Prostate gland (tissue), 2 donors: ENCODE measurements at regions not wholly inside any gene's neighbourhood (a gene's known extent, or its start where the extent isn't known, plus 50 kb on each side); places are given as distances from the start of the nearest gene placed in this dataset.
A peak's percentile ranks its signal among the peaks of the same experiment; 100 is the strongest.

Experiments
- DNase-seq: peaks from one replicate; pipeline ENCODE4 v3.0.0-alpha.2; 2019; ENCODE audit warnings: low spot score
- H3K27ac ChIP-seq, 2 donors: fragments of 200-600 bp; sonication (generic); 2 replicates each; pipeline ENCODE4 v1.5.1; 2017 to 2019
- H3K27me3 ChIP-seq: fragments of 200-600 bp; sonication (generic); replicated peaks from 2 replicates; pipeline ENCODE4 v1.5.1; 2019; ENCODE audit not compliant: insufficient read depth
- H3K36me3 ChIP-seq, 2 donors: fragments of 200-600 bp; sonication (generic); 1 replicate in 1 of 2; 2 replicates in 1 of 2; pipeline versions ENCODE4 v1.5.1 to v1.8.1; 2017 to 2019
- H3K4me1 ChIP-seq: fragments of 200-600 bp; sonication (generic); replicated peaks from 2 replicates; pipeline ENCODE4 v1.5.1; 2019
- H3K4me3 ChIP-seq, 2 donors: fragments of 200-600 bp; sonication (generic); 2 replicates each; pipeline ENCODE4 v1.5.1; 2017 to 2019
- H3K9me3 ChIP-seq: fragments of 200-600 bp; sonication (generic); 2 replicates; pipeline ENCODE4 v1.5.1; 2017
- POLR2A ChIP-seq: fragments of 450-650 bp; IDR thresholded peaks from one replicate; pipeline ENCODE4 v1.6.1; 2016; ENCODE audit warnings: antibody characterized with exemption, mild to moderate bottlenecking
- POLR2AphosphoS5 ChIP-seq: sonication (generic); formaldehyde crosslinking; IDR thresholded peaks from one replicate; pipeline ENCODE4 v1.6.1; 2017; ENCODE audit warnings: antibody characterized with exemption
- WGBS: methylation state at CpG from one replicate; pipeline ENCODE4 v1.1.5; 2018; 5-methylcytosine and 5-hydroxymethylcytosine counted together
- intact Hi-C: fragments of 100-400 bp; cut with DNase I; formaldehyde crosslinking; loops from one replicate; pipeline ENCODE4 v1.14.2; 2022
- TF ChIP-seq, protein P1 (sequence below), 4 experiments: fragments of 200-600 bp in 2 of 4; fragments of 450-650 bp in 2 of 4; sonication (generic) in 2 of 4; IDR thresholded peaks; 1 replicate in 3 of 4; 2 replicates in 1 of 4; pipeline ENCODE4 v1.5.1; 2016 to 2019; ENCODE audit warnings: antibody characterized with exemption in 4 of 4, mild to moderate bottlenecking in 2 of 4, moderate library complexity in 2 of 4

DNA sequence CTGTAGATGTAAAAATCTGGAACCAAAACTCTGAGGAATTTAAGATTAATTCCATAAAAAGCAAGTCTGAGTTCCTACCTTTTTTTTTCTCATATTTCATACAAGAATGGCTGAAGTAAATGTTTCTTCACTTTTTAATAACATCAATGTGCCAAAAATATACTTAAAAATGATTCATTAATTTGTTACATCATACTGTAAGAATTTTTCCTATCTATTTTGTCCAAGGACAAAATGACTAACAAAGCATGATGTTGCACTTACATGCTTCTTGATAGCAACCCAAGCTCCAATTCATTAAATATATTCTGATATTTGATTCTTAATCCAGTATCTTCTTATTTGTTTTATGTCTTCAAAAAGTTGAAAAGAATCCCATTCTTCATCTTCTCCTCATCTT, 988.3 kb downstream of the TLE1 start:
- Histone ChIP-seq H3K4me1 (no peaks in the 10 kb centered on the region), H3K4me3 (no peak overlapping the region), H3K36me3 (no peaks in the 10 kb centered on the region), H3K9me3 (no peaks in the 10 kb centered on the region), H3K27ac (no peak overlapping the region), H3K27me3 (no peaks in the 10 kb centered on the region)
- no peak for DNase-seq
- intact Hi-C loops, result no loop called here
- TF ChIP-seq POLR2AphosphoS5 (no peak), POLR2A (no peak)
- TF ChIP-seq, protein P1, sequence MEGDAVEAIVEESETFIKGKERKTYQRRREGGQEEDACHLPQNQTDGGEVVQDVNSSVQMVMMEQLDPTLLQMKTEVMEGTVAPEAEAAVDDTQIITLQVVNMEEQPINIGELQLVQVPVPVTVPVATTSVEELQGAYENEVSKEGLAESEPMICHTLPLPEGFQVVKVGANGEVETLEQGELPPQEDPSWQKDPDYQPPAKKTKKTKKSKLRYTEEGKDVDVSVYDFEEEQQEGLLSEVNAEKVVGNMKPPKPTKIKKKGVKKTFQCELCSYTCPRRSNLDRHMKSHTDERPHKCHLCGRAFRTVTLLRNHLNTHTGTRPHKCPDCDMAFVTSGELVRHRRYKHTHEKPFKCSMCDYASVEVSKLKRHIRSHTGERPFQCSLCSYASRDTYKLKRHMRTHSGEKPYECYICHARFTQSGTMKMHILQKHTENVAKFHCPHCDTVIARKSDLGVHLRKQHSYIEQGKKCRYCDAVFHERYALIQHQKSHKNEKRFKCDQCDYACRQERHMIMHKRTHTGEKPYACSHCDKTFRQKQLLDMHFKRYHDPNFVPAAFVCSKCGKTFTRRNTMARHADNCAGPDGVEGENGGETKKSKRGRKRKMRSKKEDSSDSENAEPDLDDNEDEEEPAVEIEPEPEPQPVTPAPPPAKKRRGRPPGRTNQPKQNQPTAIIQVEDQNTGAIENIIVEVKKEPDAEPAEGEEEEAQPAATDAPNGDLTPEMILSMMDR (IDR thresholded peaks at IDR 0.05), result no peak

DNA sequence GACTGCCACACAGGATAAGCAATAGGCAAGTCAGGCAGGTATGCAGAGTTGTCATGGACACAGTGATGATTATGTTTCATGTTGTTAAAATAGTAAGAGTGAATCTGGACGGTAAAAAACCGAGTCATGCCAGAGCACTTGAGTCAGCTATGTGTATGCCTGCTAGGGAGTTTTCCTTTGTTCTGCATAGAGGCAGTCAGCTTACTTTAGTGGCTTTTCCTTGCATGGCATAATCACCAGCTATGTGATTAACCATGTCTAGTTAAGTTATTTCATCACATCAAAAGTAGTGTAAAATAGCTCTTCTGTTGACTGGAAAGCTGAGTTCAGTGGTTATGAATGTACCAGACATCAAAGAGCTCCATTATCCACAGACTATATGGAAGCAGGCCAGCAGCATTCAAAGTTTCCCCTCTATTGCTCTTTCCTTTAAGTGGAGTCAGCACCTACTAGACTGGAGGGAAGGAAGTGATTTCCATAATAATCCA, 989.8 kb downstream of the TLE1 start:
- Histone ChIP-seq H3K27ac (peak overlapping the region in 1 of 2 donors; percentile 20), H3K4me1 (no peaks in the 10 kb centered on the region), H3K36me3 (no peaks in the 10 kb centered on the region), H3K9me3 (no peaks in the 10 kb centered on the region), H3K4me3 (no peak overlapping the region), H3K27me3 (no peaks in the 10 kb centered on the region)
- 17% methylated on average over 2 of the region's 2 CpGs for WGBS
- DNase-seq, result no peak
- intact Hi-C loops, result no loop called here
- TF ChIP-seq POLR2AphosphoS5 (no peak), POLR2A (no peak)
- TF ChIP-seq, protein P1 (IDR thresholded peaks at IDR 0.05), result no peak

DNA sequence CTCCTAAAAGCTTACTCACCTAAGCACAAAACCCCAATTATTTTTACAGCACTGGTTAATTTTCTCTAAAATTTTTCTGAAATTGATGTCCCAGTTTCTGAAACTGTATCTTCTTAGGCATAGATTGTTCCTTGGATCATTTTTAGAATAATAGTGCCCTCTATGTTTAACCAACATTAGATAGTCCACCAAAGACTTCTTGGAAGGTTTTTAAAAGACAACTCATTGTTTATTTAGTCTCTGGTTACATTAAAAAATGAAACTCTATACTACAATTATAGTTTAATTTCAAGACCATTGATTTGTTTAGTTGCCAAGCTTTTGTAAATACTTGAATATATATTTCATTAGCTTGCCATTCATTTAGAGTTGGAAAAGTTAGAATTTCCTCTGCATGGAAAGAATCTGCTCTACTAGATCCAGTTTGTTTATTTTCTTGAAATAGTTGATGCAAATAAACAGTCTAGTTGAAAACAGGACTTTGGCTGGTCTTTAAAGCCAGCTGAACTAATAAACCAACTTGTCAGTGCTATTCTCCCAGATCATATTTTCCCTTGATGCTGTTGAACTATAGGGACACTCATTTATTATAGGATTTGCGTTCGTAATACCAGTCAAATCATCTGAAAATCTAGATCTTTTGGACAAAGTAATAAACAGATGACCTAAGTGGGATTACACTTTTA, 990.5 kb downstream of the TLE1 start:
- Histone ChIP-seq H3K27ac (peak overlapping the region in 1 of 2 donors; percentile 20), H3K4me3 (no peak overlapping the region), H3K4me1 (no peaks in the 10 kb centered on the region), H3K9me3 (no peaks in the 10 kb centered on the region), H3K36me3 (no peaks in the 10 kb centered on the region), H3K27me3 (no peaks in the 10 kb centered on the region)
- TF ChIP-seq POLR2AphosphoS5 (no peak), POLR2A (no peak)
- TF ChIP-seq, protein P1 (IDR thresholded peaks at IDR 0.05), result no peak
- WGBS, result 29% methylated on average over 2 of the region's 2 CpGs
- no peak for DNase-seq
- intact Hi-C loops, result no loop called here

DNA sequence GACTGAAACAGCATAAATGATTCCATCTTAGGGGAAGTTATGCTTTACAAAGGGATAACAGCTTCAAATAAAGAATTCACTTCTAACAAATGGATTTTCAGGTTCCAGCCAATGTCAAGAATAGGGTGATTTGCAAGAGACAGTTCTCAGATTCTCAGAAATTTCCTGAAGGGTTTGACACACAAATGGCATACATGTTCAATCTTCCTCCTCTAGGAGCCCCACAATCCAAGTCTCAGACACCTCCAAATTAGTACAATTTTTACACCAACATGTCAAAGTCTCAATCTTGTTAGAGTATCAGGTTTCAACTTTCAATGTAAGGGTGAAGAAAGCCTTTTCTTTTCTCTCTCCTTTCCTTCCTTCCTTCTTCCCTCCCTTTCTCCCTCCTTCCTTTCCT, 996.6 kb downstream of the TLE1 start:
- Histone ChIP-seq H3K36me3 (no peaks in the 10 kb centered on the region), H3K9me3 (no peaks in the 10 kb centered on the region), H3K27ac (no peak overlapping the region), H3K27me3 (no peaks in the 10 kb centered on the region), H3K4me1 (no peaks in the 10 kb centered on the region), H3K4me3 (no peak overlapping the region)
- intact Hi-C loops, result no loop called here
- TF ChIP-seq POLR2A (no peak), POLR2AphosphoS5 (no peak)
- TF ChIP-seq, protein P1 (IDR thresholded peaks at IDR 0.05), result no peak
- DNase-seq, result no peak

DNA sequence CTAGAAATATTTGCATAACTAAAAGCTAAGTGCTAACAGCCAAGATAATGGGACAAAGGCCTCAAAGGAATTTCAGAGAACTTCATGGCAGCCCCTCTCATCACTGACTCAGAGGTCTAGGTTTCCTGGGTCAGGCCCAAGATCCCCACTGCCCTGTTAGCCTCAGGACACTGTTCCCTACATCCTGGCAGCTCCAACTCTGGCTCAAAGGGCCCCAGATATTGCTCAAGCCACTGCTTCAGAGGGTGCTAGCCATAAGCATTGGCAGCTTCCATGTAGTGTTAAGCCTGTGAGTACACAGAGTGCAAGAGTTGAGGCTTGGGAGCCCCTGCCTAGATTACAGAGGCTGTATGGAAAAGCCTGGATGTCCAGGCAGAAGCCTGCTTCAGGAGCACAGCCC, 998.1 kb downstream of the TLE1 start:
- TF ChIP-seq POLR2A (no peak), POLR2AphosphoS5 (no peak)
- TF ChIP-seq, protein P1 (IDR thresholded peaks at IDR 0.05), result no peak
- Histone ChIP-seq H3K27me3 (no peaks in the 10 kb centered on the region), H3K4me1 (no peaks in the 10 kb centered on the region), H3K4me3 (no peak overlapping the region), H3K9me3 (no peaks in the 10 kb centered on the region), H3K36me3 (no peaks in the 10 kb centered on the region), H3K27ac (no peak overlapping the region)
- DNase-seq, result no peak
- intact Hi-C loops, result no loop called here
